GM23338 (cell line): ENCODE measurements at regions not wholly inside any gene's neighbourhood (a gene's known extent, or its start where the extent isn't known, plus 50 kb on each side); places are given as distances from the start of the nearest gene placed in this dataset.

Source experiments
- ATAC-seq: fragments of 200-7000 bp; cut with Tn5 transposase; 3 replicates; pipeline ENCODE4 v1.9.1; 2020
- DNase-seq: peaks from one replicate; pipeline ENCODE4 v3.0.0-alpha.2; 2015; ENCODE audit warnings: low spot score
- H2AFZ ChIP-seq: fragments of 200-600 bp; sonication (generic); 2 replicates; pipeline ENCODE4 v1.8.0; 2016; ENCODE audit warnings: antibody characterized with exemption, mild to moderate bottlenecking, moderate library complexity
- H3F3A ChIP-seq: fragments of 200-600 bp; sonication (generic); replicated peaks from 2 replicates; pipeline ENCODE4 v1.8.0; 2017; ENCODE audit warnings: antibody characterized with exemption, mixed run types, low read depth
- H3K27ac ChIP-seq: fragments of 200-600 bp; sonication (generic); 2 replicates; pipeline ENCODE4 v1.6.1; 2016; ENCODE audit warnings: low read depth
- H3K27me3 ChIP-seq: fragments of 200-600 bp; sonication (generic); 2 replicates; pipeline ENCODE4 v1.8.0; 2016; ENCODE audit warnings: mild to moderate bottlenecking, mixed run types, moderate library complexity; ENCODE audit not compliant: insufficient read depth
- H3K36me3 ChIP-seq: fragments of 200-600 bp; sonication (generic); 2 replicates; pipeline ENCODE4 v1.8.0; 2016; ENCODE audit warnings: mild to moderate bottlenecking; ENCODE audit not compliant: insufficient read depth
- H3K4me1 ChIP-seq: fragments of 200-600 bp; sonication (generic); 2 replicates; pipeline ENCODE4 v1.8.0; 2016; ENCODE audit warnings: mild to moderate bottlenecking, moderate library complexity; ENCODE audit not compliant: insufficient read depth
- H3K4me2 ChIP-seq: fragments of 200-600 bp; sonication (generic); 2 replicates; pipeline ENCODE4 v1.7.1; 2017; ENCODE audit warnings: mixed run types
- H3K4me3 ChIP-seq: fragments of 200-600 bp; sonication (generic); 2 replicates; pipeline ENCODE4 v1.6.1; 2016; ENCODE audit warnings: mixed run types
- H3K79me2 ChIP-seq: fragments of 200-600 bp; sonication (generic); replicated peaks from 2 replicates; pipeline ENCODE4 v1.8.0; 2017; ENCODE audit warnings: mild to moderate bottlenecking; ENCODE audit not compliant: insufficient read depth
- H3K9me2 ChIP-seq: fragments of 200-600 bp; sonication (generic); 2 replicates; pipeline ENCODE4 v1.8.0; 2017; ENCODE audit not compliant: insufficient read depth
- H4K20me1 ChIP-seq: fragments of 200-600 bp; sonication (generic); replicated peaks from 2 replicates; pipeline ENCODE4 v1.8.0; 2017; ENCODE audit warnings: mild to moderate bottlenecking; ENCODE audit not compliant: insufficient read depth
- H3K27ac Mint-ChIP-seq: 2 replicates; pipeline ENCODE4 v1.8.0; 2020; ENCODE audit warnings: inconsistent platforms, mild to moderate bottlenecking, moderate library complexity, mixed read lengths
- H3K27me3 Mint-ChIP-seq: 3 replicates; pipeline ENCODE4 v1.8.0; 2022; ENCODE audit warnings: low read depth, mild to moderate bottlenecking, moderate library complexity, mixed read lengths, inconsistent platforms; ENCODE audit not compliant: insufficient read depth, poor library complexity
- H3K36me3 Mint-ChIP-seq: 3 replicates; pipeline ENCODE4 v1.8.0; 2021; ENCODE audit warnings: low read depth, mild to moderate bottlenecking, inconsistent platforms, moderate library complexity, mixed read lengths
- H3K4me1 Mint-ChIP-seq: 3 replicates; pipeline ENCODE4 v1.8.0; 2020; ENCODE audit warnings: mild to moderate bottlenecking, inconsistent platforms, mixed read lengths
- H3K4me3 Mint-ChIP-seq: 3 replicates; pipeline ENCODE4 v1.8.0; 2021; ENCODE audit warnings: moderate library complexity, mild to moderate bottlenecking, inconsistent platforms, mixed read lengths
- H3K9me3 Mint-ChIP-seq: 3 replicates; pipeline ENCODE4 v1.8.0; 2020; ENCODE audit warnings: moderate library complexity, mild to moderate bottlenecking, inconsistent platforms, mixed read lengths
- CTCF ChIP-seq, 2 experiments: fragments of 200-600 bp in 1 of 2; sonication (generic) in 1 of 2; conservative IDR thresholded peaks; 2 replicates each; pipeline versions ENCODE4 v1.5.1 to v1.6.1; 2016 to 2017; ENCODE audit warnings: antibody characterized with exemption in 2 of 2, low read depth in 2 of 2, mild to moderate bottlenecking in 2 of 2, moderate library complexity in 1 of 2
- ETS1 ChIP-seq: IDR thresholded peaks from 2 replicates; pipeline ENCODE4 v1.6.1; 2016; ENCODE audit warnings: antibody characterized with exemption
- EZH2 ChIP-seq: fragments of 200-600 bp; sonication (generic); IDR thresholded peaks from one replicate; pipeline ENCODE4 v1.8.0; 2017; ENCODE audit warnings: antibody characterized with exemption, mild to moderate bottlenecking, low read depth; ENCODE audit not compliant: unreplicated experiment
- JUNB ChIP-seq: IDR thresholded peaks from one replicate; pipeline ENCODE4 v1.6.1; 2016; ENCODE audit warnings: antibody characterized with exemption; ENCODE audit not compliant: unreplicated experiment
- NANOG ChIP-seq: IDR thresholded peaks from 2 replicates; pipeline ENCODE4 v1.6.1; 2016; ENCODE audit warnings: antibody characterized with exemption, borderline replicate concordance
- REST ChIP-seq: IDR thresholded peaks from one replicate; pipeline ENCODE4 v1.6.1; 2018; ENCODE audit warnings: antibody characterized with exemption; ENCODE audit not compliant: unreplicated experiment
- STAT1 ChIP-seq: IDR thresholded peaks from one replicate; pipeline ENCODE4 v1.6.1; 2016; ENCODE audit warnings: antibody characterized with exemption; ENCODE audit not compliant: unreplicated experiment
- ZNF114 ChIP-seq: fragments of 250-450 bp; sonication (Bioruptor Pico); IDR thresholded peaks from 2 replicates; pipeline ENCODE4 v1.5.0; 2020; ENCODE audit warnings: mild to moderate bottlenecking, moderate library complexity
- ZNF331 ChIP-seq: fragments of 250-450 bp; sonication (Bioruptor Pico); IDR thresholded peaks from 2 replicates; pipeline ENCODE4 v1.5.0; 2020; ENCODE audit warnings: low read depth, mild to moderate bottlenecking, moderate library complexity
- ZNF462 ChIP-seq: fragments of 250-450 bp; sonication (Bioruptor Pico); IDR thresholded peaks from 2 replicates; pipeline ENCODE4 v1.5.0; 2020; ENCODE audit warnings: mild to moderate bottlenecking, moderate library complexity

- H3K4me3 Mint-ChIP-seq = no peak overlapping the region
- Histone ChIP-seq H3K4me3 (no peak overlapping the region), H3K27ac (no peak overlapping the region), H3K4me2 (no peak overlapping the region), H3K36me3 (no peaks in the 10 kb centered on the region), H3K4me1 (no peaks in the 10 kb centered on the region), H3K79me2 (no peaks in the 10 kb centered on the region), H4K20me1 (no peaks in the 10 kb centered on the region), H2AFZ (0 out of 2 replicates have a peak overlapping the region, but pooled peaks have one; percentile 40), H3F3A (no peaks in the 10 kb centered on the region), H3K9me2 (0 out of 2 replicates have a peak, but pooled peaks cover 3% of the 10 kb centered on the region), H3K27me3 (no peaks in the 10 kb centered on the region)
- DNase-seq = no peak
- no peaks in the 10 kb centered on the region for H3K36me3 Mint-ChIP-seq
- no peaks in the 10 kb centered on the region for H3K9me3 Mint-ChIP-seq
- no peak for ATAC-seq
- no peaks in the 10 kb centered on the region for H3K27me3 Mint-ChIP-seq
- no peaks in the 10 kb centered on the region for H3K4me1 Mint-ChIP-seq
- TF ChIP-seq ZNF114 (CRISPR knock-in tag) = no peak
- TF ChIP-seq EZH2 = no peak
- no peak for TF ChIP-seq ZNF331
- TF ChIP-seq ETS1 = no peak
- no peak for TF ChIP-seq JUNB
- TF ChIP-seq STAT1 = no peak
- no peak for TF ChIP-seq REST
- TF ChIP-seq CTCF (conservative IDR thresholded peaks at IDR 0.05; ENCODE audit: low read depth in 2 of 2) = no peak
- TF ChIP-seq ZNF462 = no peak
- no peak for TF ChIP-seq NANOG
- no peak overlapping the region for H3K27ac Mint-ChIP-seq
Observed at GRCh38 chr3:74693696-74694393, 79.4 kb upstream of the CNTN3 start.
